Mesendoderm (in vitro differentiated cells): ENCODE measurements at regions not wholly inside any gene's neighbourhood (a gene's known extent, or its start where the extent isn't known, plus 50 kb on each side); places are given as distances from the start of the nearest gene placed in this dataset.

ENCODE experiments used
- DNase-seq: peaks from one replicate; pipeline ENCODE4 v3.0.0; 2013
- H2AK5ac ChIP-seq: 2 replicates; pipeline ENCODE4 v1.6.1; 2013; ENCODE audit warnings: low read length, inconsistent platforms
- H2BK120ac ChIP-seq: 2 replicates; pipeline ENCODE4 v1.6.1; 2013; ENCODE audit warnings: low read depth, mild to moderate bottlenecking, low read length, moderate library complexity, mixed read lengths
- H2BK15ac ChIP-seq: replicated peaks from 2 replicates; pipeline ENCODE4 v1.6.1; 2013; ENCODE audit warnings: low read depth, mild to moderate bottlenecking, moderate library complexity
- H2BK5ac ChIP-seq: 2 replicates; pipeline ENCODE4 v1.6.1; 2013; ENCODE audit warnings: low read length, inconsistent platforms
- H3K18ac ChIP-seq: 2 replicates; pipeline ENCODE4 v1.6.1; 2013; ENCODE audit warnings: mild to moderate bottlenecking, low read length, mixed read lengths
- H3K23ac ChIP-seq: one replicate; pipeline ENCODE4 v1.6.1; 2013; ENCODE audit warnings: low read length
- H3K27ac ChIP-seq: 2 replicates; pipeline ENCODE4 v1.5.1; 2013; ENCODE audit warnings: low read depth, mild to moderate bottlenecking, inconsistent platforms, low read length, moderate library complexity
- H3K27me3 ChIP-seq: 2 replicates; pipeline ENCODE4 v1.6.1; 2013; ENCODE audit warnings: low read length, control low read depth, mild to moderate bottlenecking, inconsistent platforms; ENCODE audit not compliant: insufficient read depth, poor library complexity
- H3K36me3 ChIP-seq: 2 replicates; pipeline ENCODE4 v1.6.1; 2013; ENCODE audit warnings: low read length, inconsistent platforms; ENCODE audit not compliant: control insufficient read depth, insufficient read depth
- H3K4ac ChIP-seq: one replicate; pipeline ENCODE4 v1.6.1; 2013; ENCODE audit warnings: low read depth, mild to moderate bottlenecking, low read length, moderate library complexity
- H3K4me1 ChIP-seq: 2 replicates; pipeline ENCODE4 v1.6.1; 2013; ENCODE audit warnings: low read depth, low read length, inconsistent platforms; ENCODE audit not compliant: control insufficient read depth
- H3K4me2 ChIP-seq: 2 replicates; pipeline ENCODE4 v1.6.1; 2013; ENCODE audit warnings: low read length
- H3K4me3 ChIP-seq: 2 replicates; pipeline ENCODE4 v1.5.1; 2013; ENCODE audit warnings: mild to moderate bottlenecking, low read length
- H3K56ac ChIP-seq: one replicate; pipeline ENCODE4 v1.6.1; 2013; ENCODE audit warnings: low read length
- H3K79me1 ChIP-seq: 2 replicates; pipeline ENCODE4 v1.6.1; 2013; ENCODE audit warnings: low read length, inconsistent platforms
- H3K79me2 ChIP-seq: 2 replicates; pipeline ENCODE4 v1.6.1; 2013; ENCODE audit warnings: mild to moderate bottlenecking, low read length; ENCODE audit not compliant: control insufficient read depth, insufficient read depth
- H3K9ac ChIP-seq: 2 replicates; pipeline ENCODE4 v1.6.1; 2013; ENCODE audit warnings: low read length, inconsistent platforms
- H4K5ac ChIP-seq: one replicate; pipeline ENCODE4 v1.6.1; 2013; ENCODE audit warnings: low read length
- H4K8ac ChIP-seq: one replicate; pipeline ENCODE4 v1.6.1; 2013; ENCODE audit warnings: low read depth, mild to moderate bottlenecking, control low read depth, low read length, moderate library complexity
- WGBS: extraction: QIAGEN DNeasy Blood & Tissue Kit; methylation state at CpG from one replicate; pipeline ENCODE4 v1.1.7; 2013; ENCODE audit warnings: low lambda C conversion rate, missing lambda C conversion rate; ENCODE audit not compliant: insufficient coverage; ENCODE audit errors: extremely low coverage; 5-methylcytosine and 5-hydroxymethylcytosine counted together

DNA sequence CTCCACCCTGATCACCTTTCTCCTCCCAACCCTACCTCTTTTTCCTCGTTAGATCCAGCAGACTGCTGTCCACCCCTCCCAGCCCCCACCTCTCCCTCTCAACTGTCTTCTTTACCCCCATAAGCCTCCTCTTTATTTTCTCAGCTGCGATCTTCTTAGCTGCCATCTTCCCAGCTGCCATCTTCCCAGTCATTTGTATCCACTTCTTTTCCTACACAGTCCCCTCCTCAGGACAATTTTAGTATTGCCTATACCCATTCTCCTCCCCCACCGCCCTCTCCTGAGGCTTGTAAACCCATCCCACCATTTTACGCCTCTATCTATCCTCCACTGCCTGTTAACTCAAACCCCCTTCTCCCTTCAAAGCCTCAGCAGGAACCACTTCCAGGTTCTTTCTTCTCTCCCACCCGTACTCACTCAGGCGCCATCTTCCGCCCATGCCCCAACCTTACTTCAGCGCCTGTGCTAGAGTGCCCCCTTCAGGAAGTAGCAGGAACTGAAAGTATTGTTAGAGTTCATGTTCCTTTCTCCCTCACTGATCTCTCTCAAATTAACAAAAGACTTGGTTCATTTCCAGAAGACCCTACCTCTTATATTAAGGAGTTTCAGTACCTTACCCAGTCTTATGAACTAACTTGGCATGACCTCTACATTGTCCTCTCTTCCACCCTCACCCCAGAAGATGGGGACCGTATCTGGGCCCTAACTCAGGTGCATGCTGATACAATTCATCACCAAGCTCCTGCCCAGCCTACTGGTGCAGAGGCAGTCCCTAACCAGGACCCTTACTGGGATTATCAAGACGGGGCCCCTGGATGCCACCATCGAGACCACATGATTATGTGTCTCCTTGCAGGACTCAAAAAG lies 236.0 kb downstream of the ADGRG6 start:
- H3K18ac ChIP-seq, result no peak overlapping the region
- no peak overlapping the region for H4K5ac ChIP-seq
- H3K36me3 ChIP-seq, result no peaks in the 10 kb centered on the region
- H3K27me3 ChIP-seq, result no peaks in the 10 kb centered on the region
- H3K4me2 ChIP-seq, result no peak overlapping the region
- H4K8ac ChIP-seq, result no peak overlapping the region
- no peak overlapping the region for H3K4ac ChIP-seq
- H3K4me1 ChIP-seq, result no peaks in the 10 kb centered on the region
- H3K23ac ChIP-seq, result no peak overlapping the region
- H2AK5ac ChIP-seq, result no peak overlapping the region
- H3K27ac ChIP-seq, result no peak overlapping the region
- no CpG with 5 or more reads among the region's 11 CpGs for WGBS
- no peak overlapping the region for H3K9ac ChIP-seq
- H3K79me1 ChIP-seq, result no peaks in the 10 kb centered on the region
- no peak overlapping the region for H2BK120ac ChIP-seq
- no peak overlapping the region for H3K4me3 ChIP-seq
- no peaks in the 10 kb centered on the region for H3K79me2 ChIP-seq
- no peak overlapping the region for H2BK15ac ChIP-seq
- no peak overlapping the region for H3K56ac ChIP-seq
- no peak overlapping the region for H2BK5ac ChIP-seq
- peak; percentile 73 for DNase-seq

- H3K27ac ChIP-seq, result no peak overlapping the region
- H3K9ac ChIP-seq, result no peak overlapping the region
- no peak overlapping the region for H3K56ac ChIP-seq
- no peak overlapping the region for H3K4ac ChIP-seq
- no peaks in the 10 kb centered on the region for H3K27me3 ChIP-seq
- H3K36me3 ChIP-seq, result no peaks in the 10 kb centered on the region
- H3K18ac ChIP-seq, result no peak overlapping the region
- H2BK5ac ChIP-seq, result no peak overlapping the region
- peak; percentile 51 for DNase-seq
- WGBS, result no CpG with 5 or more reads among the region's 14 CpGs
- no peak overlapping the region for H2BK15ac ChIP-seq
- no peak overlapping the region for H2BK120ac ChIP-seq
- no peaks in the 10 kb centered on the region for H3K79me1 ChIP-seq
- no peak overlapping the region for H4K8ac ChIP-seq
- H3K79me2 ChIP-seq, result no peaks in the 10 kb centered on the region
- H3K4me3 ChIP-seq, result no peak overlapping the region
- H3K4me1 ChIP-seq, result no peaks in the 10 kb centered on the region
- no peak overlapping the region for H3K23ac ChIP-seq
- no peak overlapping the region for H3K4me2 ChIP-seq
- H4K5ac ChIP-seq, result no peak overlapping the region
- no peak overlapping the region for H2AK5ac ChIP-seq
Observed at GRCh38 chr6:142542704-142543233, 241.0 kb downstream of the ADGRG6 start.

DNA sequence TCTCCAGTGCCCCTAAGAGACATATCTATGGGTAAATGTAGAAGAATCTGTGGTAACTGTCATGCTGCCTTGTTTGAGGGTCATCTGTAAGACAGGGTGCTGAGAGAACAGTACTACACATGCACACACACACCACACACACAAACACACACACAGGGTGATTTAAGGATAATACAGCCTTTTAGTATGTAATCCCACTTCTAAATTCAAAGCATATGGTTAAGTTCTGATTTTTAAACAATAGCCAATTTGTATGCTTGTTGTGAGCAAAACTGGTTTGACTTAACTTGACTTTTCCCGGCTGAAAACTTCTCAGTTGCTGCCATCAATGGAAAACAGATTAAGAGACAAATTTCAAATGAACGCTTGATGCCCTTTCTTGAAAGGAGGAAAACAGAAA lies 241.8 kb downstream of the ADGRG6 start:
- no peak overlapping the region for H2BK15ac ChIP-seq
- H3K79me2 ChIP-seq, result no peaks in the 10 kb centered on the region
- H3K4me2 ChIP-seq, result no peak overlapping the region
- H3K79me1 ChIP-seq, result no peaks in the 10 kb centered on the region
- H2BK120ac ChIP-seq, result no peak overlapping the region
- H3K36me3 ChIP-seq, result no peaks in the 10 kb centered on the region
- no peak overlapping the region for H4K5ac ChIP-seq
- DNase-seq, result no peak
- H3K4me1 ChIP-seq, result no peaks in the 10 kb centered on the region
- no peak overlapping the region for H3K4me3 ChIP-seq
- H2BK5ac ChIP-seq, result no peak overlapping the region
- H3K9ac ChIP-seq, result no peak overlapping the region
- WGBS, result no CpG with 5 or more reads among the region's 2 CpGs
- no peaks in the 10 kb centered on the region for H3K27me3 ChIP-seq
- H3K18ac ChIP-seq, result no peak overlapping the region
- H3K56ac ChIP-seq, result no peak overlapping the region
- no peak overlapping the region for H3K27ac ChIP-seq
- H3K4ac ChIP-seq, result no peak overlapping the region
- no peak overlapping the region for H3K23ac ChIP-seq
- no peak overlapping the region for H2AK5ac ChIP-seq
- no peak overlapping the region for H4K8ac ChIP-seq

DNA sequence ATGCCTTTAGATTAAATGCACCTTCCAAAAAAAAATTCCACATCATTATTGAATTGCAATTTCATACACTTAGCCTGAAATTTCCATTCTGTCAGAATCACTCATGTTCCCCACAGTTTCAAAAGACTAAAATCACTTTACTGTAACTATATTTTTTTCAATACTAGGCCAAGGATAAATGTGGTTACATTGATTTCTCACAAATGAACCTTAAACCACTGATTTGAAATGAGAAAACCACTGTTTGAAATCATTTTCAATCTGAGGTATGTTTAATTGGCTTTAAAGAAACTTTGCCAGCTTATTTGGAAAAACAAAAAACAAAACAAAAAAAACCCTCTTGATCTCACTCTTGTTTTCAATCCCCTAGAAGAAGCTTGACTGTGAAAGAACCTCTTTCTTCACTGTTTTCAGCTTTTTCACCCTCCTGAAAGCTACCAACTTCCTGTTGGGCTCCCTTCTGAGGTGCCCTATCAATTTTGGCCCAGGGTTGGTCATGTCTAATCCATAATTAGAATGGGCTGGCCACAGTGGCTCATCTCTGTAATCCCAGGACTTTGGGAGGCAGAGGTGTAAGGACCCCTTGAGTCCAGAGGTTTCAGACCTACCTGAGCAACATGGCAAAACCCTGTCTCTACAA lies 242.5 kb downstream of the ADGRG6 start:
- H2BK15ac ChIP-seq, result no peak overlapping the region
- H3K4me2 ChIP-seq, result no peak overlapping the region
- no peak overlapping the region for H3K56ac ChIP-seq
- H2BK120ac ChIP-seq, result no peak overlapping the region
- no peak overlapping the region for H3K4ac ChIP-seq
- no peak overlapping the region for H3K27ac ChIP-seq
- no peak overlapping the region for H2BK5ac ChIP-seq
- H3K9ac ChIP-seq, result no peak overlapping the region
- no peak overlapping the region for H3K4me3 ChIP-seq
- H4K5ac ChIP-seq, result no peak overlapping the region
- H4K8ac ChIP-seq, result no peak overlapping the region
- H3K36me3 ChIP-seq, result no peaks in the 10 kb centered on the region
- no peaks in the 10 kb centered on the region for H3K79me1 ChIP-seq
- DNase-seq, result no peak
- no peak overlapping the region for H2AK5ac ChIP-seq
- no peak overlapping the region for H3K23ac ChIP-seq
- H3K79me2 ChIP-seq, result no peaks in the 10 kb centered on the region
- H3K4me1 ChIP-seq, result no peaks in the 10 kb centered on the region
- H3K27me3 ChIP-seq, result no peaks in the 10 kb centered on the region
- no peak overlapping the region for H3K18ac ChIP-seq

DNA sequence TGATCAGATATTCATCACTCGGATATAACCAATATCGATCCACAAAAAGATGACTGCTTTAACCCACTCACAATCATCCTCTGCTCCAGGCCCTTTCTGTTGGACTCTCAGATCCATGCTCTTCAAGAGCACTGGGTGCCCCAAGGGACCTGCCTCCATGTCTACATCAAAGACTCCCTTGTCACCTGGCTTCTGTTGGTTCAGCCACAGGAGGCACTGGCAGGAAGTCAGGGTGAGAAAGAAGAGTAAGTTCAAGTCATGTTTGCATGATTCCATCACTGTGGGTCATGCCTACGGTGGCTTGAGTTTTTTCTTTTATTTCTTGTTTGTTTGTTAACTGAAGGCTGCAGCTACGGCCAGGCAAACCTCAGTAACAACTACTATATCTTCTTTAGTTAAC lies 243.3 kb downstream of the ADGRG6 start:
- Histone ChIP-seq H3K56ac (no peak overlapping the region), H2BK5ac (no peak overlapping the region), H4K5ac (no peak overlapping the region), H3K23ac (no peak overlapping the region), H3K4me3 (no peak overlapping the region), H2AK5ac (no peak overlapping the region), H3K4me2 (no peak overlapping the region), H3K27ac (no peak overlapping the region), H4K8ac (no peak overlapping the region), H3K4me1 (no peaks in the 10 kb centered on the region), H3K18ac (no peak overlapping the region), H2BK15ac (no peak overlapping the region), H2BK120ac (no peak overlapping the region), H3K79me2 (no peaks in the 10 kb centered on the region), H3K4ac (no peak overlapping the region), H3K36me3 (no peaks in the 10 kb centered on the region), H3K79me1 (no peaks in the 10 kb centered on the region), H3K27me3 (no peaks in the 10 kb centered on the region), H3K9ac (no peak overlapping the region)
- DNase-seq, result no peak
- WGBS, result no CpG with 5 or more reads among the region's 4 CpGs
